Smooth muscle cell (in vitro differentiated cells): ENCODE measurements at regions not wholly inside any gene's neighbourhood (a gene's known extent, or its start where the extent isn't known, plus 50 kb on each side); places are given as distances from the start of the nearest gene placed in this dataset.

ENCODE experiments used
- DNase-seq: peaks from one replicate; lab custom pipeline; 2025; ENCODE audit not compliant: unreplicated experiment; lab: John Stamatoyannopoulos, UW
- H2AFZ ChIP-seq: fragments of 200-600 bp; sonication (generic); 2 replicates; pipeline ENCODE4 v1.6.0; 2016; ENCODE audit warnings: antibody characterized with exemption, low read depth, mild to moderate bottlenecking
- H3F3A ChIP-seq: fragments of 200-600 bp; sonication (generic); 2 replicates; pipeline ENCODE4 v1.6.0; 2017; ENCODE audit warnings: antibody characterized with exemption, low read depth
- H3K27ac ChIP-seq: fragments of 200-600 bp; sonication (generic); 2 replicates; pipeline ENCODE4 v1.5.1; 2016; ENCODE audit warnings: low read depth, mild to moderate bottlenecking
- H3K27me3 ChIP-seq: fragments of 200-600 bp; sonication (generic); 2 replicates; pipeline ENCODE4 v1.6.1; 2016; ENCODE audit warnings: low read depth, mild to moderate bottlenecking
- H3K36me3 ChIP-seq: fragments of 200-600 bp; sonication (generic); 2 replicates; pipeline ENCODE4 v1.5.1; 2016; ENCODE audit warnings: low read depth
- H3K4me1 ChIP-seq: fragments of 200-600 bp; sonication (generic); 2 replicates; pipeline ENCODE4 v1.5.1; 2016; ENCODE audit warnings: low read depth
- H3K4me2 ChIP-seq: fragments of 200-600 bp; sonication (generic); 2 replicates; pipeline ENCODE4 v1.6.0; 2016; ENCODE audit warnings: mild to moderate bottlenecking
- H3K4me3 ChIP-seq: fragments of 200-600 bp; sonication (generic); 2 replicates; pipeline ENCODE4 v1.5.1; 2016; ENCODE audit warnings: mild to moderate bottlenecking
- H3K79me2 ChIP-seq: fragments of 200-600 bp; sonication (generic); 2 replicates; pipeline ENCODE4 v1.6.0; 2016; ENCODE audit warnings: low read depth, mild to moderate bottlenecking
- H3K9ac ChIP-seq: fragments of 200-600 bp; sonication (generic); 2 replicates; pipeline ENCODE4 v1.6.0; 2016; ENCODE audit warnings: low read depth
- H3K9me3 ChIP-seq: fragments of 200-600 bp; sonication (generic); replicated peaks from 2 replicates; pipeline ENCODE4 v1.5.1; 2016; ENCODE audit warnings: low read depth
- H4K20me1 ChIP-seq: fragments of 200-600 bp; sonication (generic); 2 replicates; pipeline ENCODE4 v1.6.0; 2016; ENCODE audit warnings: low read depth
- WGBS: methylation state at CpG from one replicate; pipeline ENCODE4 v1.1.7; 2016; ENCODE audit warnings: low lambda C conversion rate; 5-methylcytosine and 5-hydroxymethylcytosine counted together
- TF ChIP-seq, protein P1 (sequence below): fragments of 200-600 bp; sonication (generic); IDR thresholded peaks from 2 replicates; pipeline ENCODE4 v1.5.1; 2017; ENCODE audit warnings: borderline replicate concordance, mild to moderate bottlenecking, antibody characterized with exemption; ENCODE audit not compliant: insufficient read depth, poor library complexity, severe bottlenecking

GRCh38 chr1:4176841-4177240 is 276.8 kb upstream of the C1orf174 start:
- Histone ChIP-seq H2AFZ (no peak overlapping the region), H3K4me2 (no peak overlapping the region), H3K79me2 (no peaks in the 10 kb centered on the region), H3K9me3 (no peaks in the 10 kb centered on the region), H3K9ac (no peak overlapping the region), H3F3A (no peaks in the 10 kb centered on the region), H3K27me3 (no peaks in the 10 kb centered on the region), H3K4me1 (no peaks in the 10 kb centered on the region), H3K27ac (no peak overlapping the region), H4K20me1 (no peaks in the 10 kb centered on the region), H3K36me3 (no peaks in the 10 kb centered on the region), H3K4me3 (no peak overlapping the region)
- TF ChIP-seq, protein P1, sequence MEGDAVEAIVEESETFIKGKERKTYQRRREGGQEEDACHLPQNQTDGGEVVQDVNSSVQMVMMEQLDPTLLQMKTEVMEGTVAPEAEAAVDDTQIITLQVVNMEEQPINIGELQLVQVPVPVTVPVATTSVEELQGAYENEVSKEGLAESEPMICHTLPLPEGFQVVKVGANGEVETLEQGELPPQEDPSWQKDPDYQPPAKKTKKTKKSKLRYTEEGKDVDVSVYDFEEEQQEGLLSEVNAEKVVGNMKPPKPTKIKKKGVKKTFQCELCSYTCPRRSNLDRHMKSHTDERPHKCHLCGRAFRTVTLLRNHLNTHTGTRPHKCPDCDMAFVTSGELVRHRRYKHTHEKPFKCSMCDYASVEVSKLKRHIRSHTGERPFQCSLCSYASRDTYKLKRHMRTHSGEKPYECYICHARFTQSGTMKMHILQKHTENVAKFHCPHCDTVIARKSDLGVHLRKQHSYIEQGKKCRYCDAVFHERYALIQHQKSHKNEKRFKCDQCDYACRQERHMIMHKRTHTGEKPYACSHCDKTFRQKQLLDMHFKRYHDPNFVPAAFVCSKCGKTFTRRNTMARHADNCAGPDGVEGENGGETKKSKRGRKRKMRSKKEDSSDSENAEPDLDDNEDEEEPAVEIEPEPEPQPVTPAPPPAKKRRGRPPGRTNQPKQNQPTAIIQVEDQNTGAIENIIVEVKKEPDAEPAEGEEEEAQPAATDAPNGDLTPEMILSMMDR: no peak
- no peak for DNase-seq
- 95% methylated on average over 3 of the region's 3 CpGs for WGBS

- DNase-seq: no peak
- H2AFZ ChIP-seq: no peak overlapping the region
- WGBS: 93% methylated on average over 21 of the region's 21 CpGs
- H3K27me3 ChIP-seq: no peaks in the 10 kb centered on the region
- TF ChIP-seq, protein P1: no peak
- H3K4me3 ChIP-seq: no peak overlapping the region
- H3K36me3 ChIP-seq: no peaks in the 10 kb centered on the region
- no peaks in the 10 kb centered on the region for H3K4me1 ChIP-seq
- no peaks in the 10 kb centered on the region for H3F3A ChIP-seq
- H3K27ac ChIP-seq: no peak overlapping the region
- no peaks in the 10 kb centered on the region for H4K20me1 ChIP-seq
- H3K9ac ChIP-seq: no peak overlapping the region
- H3K4me2 ChIP-seq: no peak overlapping the region
- no peaks in the 10 kb centered on the region for H3K9me3 ChIP-seq
- H3K79me2 ChIP-seq: no peaks in the 10 kb centered on the region
These were observed 277.5 kb upstream of the C1orf174 start for GRCh38 chr1:4177425-4178150.

DNA sequence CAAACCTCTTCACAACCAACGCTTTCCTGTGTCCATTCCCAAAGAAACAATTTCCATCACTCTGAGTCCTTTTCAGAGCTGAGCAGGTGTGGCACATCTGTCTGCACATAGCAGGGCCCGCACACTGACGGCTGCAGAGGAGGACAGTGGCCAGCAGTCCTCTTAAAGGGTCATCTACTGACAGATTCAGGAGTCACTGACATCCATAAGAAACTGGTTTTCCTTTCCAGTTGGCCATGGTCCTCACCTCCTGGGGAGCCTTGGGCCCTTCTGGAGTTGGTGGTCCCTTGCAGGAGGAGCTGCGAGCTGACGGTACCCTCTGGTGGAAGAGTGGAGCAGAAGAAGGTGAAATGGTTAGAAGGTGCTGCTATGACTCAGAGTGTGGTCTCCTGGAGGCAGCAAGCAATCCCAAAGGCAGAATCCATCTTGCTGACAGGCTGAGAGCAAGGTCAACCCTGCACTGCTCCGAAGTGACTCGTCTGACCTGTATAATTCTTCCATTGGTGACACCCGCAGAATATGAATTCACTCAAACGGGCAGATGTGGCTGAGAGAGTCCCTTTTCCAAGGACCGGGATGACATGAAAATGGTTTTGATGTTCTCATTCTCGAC is 278.5 kb upstream of the C1orf174 start:
- no peaks in the 10 kb centered on the region for H3K4me1 ChIP-seq
- 79% methylated on average over 11 of the region's 11 CpGs for WGBS
- no peak overlapping the region for H3K4me2 ChIP-seq
- DNase-seq: no peak
- TF ChIP-seq, protein P1: no peak
- H3K9ac ChIP-seq: no peak overlapping the region
- H3K27me3 ChIP-seq: no peaks in the 10 kb centered on the region
- H3K27ac ChIP-seq: no peak overlapping the region
- no peak overlapping the region for H3K4me3 ChIP-seq
- H3K9me3 ChIP-seq: no peaks in the 10 kb centered on the region
- no peaks in the 10 kb centered on the region for H3K79me2 ChIP-seq
- H3K36me3 ChIP-seq: no peaks in the 10 kb centered on the region
- H3F3A ChIP-seq: no peaks in the 10 kb centered on the region
- H4K20me1 ChIP-seq: no peaks in the 10 kb centered on the region
- no peak overlapping the region for H2AFZ ChIP-seq
